ENCODE measurements at regions not wholly inside any gene's neighbourhood (a gene's known extent, or its start where the extent isn't known, plus 50 kb on each side); places are given as distances from the start of the nearest gene placed in this dataset.

GRCh38 chr7:124679146-124679545 lies 86.4 kb downstream of the GPR37 start:
- TF ChIP-seq PAX8 (CRISPR knock-in tag; IDR thresholded peaks at IDR 0.05; ENCODE audit: borderline replicate concordance) (no peak), ZNF251 (CRISPR knock-in tag; IDR thresholded peaks at IDR 0.05) (no peak)
